C4-2B (cell line): ENCODE measurements at regions not wholly inside any gene's neighbourhood (a gene's known extent, or its start where the extent isn't known, plus 50 kb on each side); places are given as distances from the start of the nearest gene placed in this dataset.
"Not testable (repeated sequence)": the region's sequence is repeated elsewhere in the genome, so short reads cannot be mapped to it uniquely, and the experiment has no call there.

ENCODE experiments used
- H3K27ac ChIP-seq: fragments of 450-650 bp; 2 replicates; pipeline ENCODE4 v1.5.1; 2017
- ZFX ChIP-seq: fragments of 450-650 bp; IDR thresholded peaks from 2 replicates; pipeline ENCODE4 v1.6.1; 2017
- TF ChIP-seq, protein P1 (sequence below): fragments of 450-650 bp; conservative IDR thresholded peaks from 2 replicates; pipeline ENCODE4 v1.5.1; 2017; ENCODE audit warnings: mild to moderate bottlenecking

DNA sequence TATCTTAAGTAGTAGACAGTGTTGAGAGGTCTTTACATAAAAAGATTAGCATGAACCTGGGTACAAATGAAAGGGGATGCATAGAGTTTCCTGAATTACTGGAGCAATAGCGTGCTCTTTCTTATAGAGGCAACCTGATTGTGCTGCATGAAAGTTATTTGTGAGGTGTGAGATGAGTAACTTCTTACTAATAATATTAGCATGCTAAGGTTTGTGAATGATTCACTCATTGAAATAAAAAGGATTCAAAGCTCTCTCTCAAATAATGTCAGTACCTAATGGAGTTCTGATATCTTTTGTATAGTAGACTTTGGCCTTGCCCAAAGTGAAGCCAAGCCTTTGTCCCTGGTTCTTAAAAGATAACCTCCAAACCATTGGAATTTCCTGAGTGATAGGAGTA lies 131.0 kb upstream of the CXXC4 start:
- no peak for TF ChIP-seq ZFX
- TF ChIP-seq, protein P1, sequence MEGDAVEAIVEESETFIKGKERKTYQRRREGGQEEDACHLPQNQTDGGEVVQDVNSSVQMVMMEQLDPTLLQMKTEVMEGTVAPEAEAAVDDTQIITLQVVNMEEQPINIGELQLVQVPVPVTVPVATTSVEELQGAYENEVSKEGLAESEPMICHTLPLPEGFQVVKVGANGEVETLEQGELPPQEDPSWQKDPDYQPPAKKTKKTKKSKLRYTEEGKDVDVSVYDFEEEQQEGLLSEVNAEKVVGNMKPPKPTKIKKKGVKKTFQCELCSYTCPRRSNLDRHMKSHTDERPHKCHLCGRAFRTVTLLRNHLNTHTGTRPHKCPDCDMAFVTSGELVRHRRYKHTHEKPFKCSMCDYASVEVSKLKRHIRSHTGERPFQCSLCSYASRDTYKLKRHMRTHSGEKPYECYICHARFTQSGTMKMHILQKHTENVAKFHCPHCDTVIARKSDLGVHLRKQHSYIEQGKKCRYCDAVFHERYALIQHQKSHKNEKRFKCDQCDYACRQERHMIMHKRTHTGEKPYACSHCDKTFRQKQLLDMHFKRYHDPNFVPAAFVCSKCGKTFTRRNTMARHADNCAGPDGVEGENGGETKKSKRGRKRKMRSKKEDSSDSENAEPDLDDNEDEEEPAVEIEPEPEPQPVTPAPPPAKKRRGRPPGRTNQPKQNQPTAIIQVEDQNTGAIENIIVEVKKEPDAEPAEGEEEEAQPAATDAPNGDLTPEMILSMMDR: no peak
- no peak overlapping the region for H3K27ac ChIP-seq

DNA sequence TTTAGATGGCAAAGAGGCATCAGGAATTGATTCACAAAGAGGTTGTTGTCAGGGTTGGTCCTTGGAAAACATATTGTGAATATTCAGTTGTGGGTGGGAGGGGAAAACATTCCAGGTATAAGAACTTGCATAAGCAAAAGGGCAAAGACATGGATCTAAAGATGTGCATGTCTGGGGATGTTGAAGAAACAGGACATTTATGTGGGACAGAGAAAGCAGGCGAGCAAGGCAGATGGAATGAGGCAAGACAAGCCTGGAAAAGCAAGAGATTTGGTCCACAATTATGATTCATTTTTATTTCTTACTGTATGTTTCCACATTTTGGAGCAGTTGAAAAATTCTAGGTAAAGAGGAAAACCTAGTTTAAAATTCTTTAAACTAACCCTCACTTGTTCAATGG lies 134.9 kb upstream of the CXXC4 start:
- TF ChIP-seq, protein P1: no peak
- TF ChIP-seq ZFX: no peak
- H3K27ac ChIP-seq: no peak overlapping the region

DNA sequence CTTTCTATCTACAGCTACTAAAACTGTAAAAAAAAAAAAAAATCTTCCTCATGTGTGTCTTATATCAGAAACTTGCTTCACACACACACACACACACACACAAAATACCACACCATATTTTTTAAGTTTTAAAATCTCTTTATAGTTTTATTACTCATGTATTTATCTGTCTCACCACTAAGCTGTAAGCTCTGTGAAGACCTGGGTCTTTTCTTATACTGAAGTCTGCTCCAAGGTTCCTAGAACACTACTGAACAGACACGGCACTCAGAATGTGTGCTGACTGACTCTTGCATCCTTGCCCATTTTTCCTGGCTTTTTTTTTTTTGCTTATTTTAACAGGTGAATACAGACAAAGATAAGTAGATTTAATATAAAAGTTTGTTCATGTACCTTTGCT lies 135.6 kb upstream of the CXXC4 start:
- TF ChIP-seq, protein P1: no peak
- no peak for TF ChIP-seq ZFX
- no peak overlapping the region for H3K27ac ChIP-seq

DNA sequence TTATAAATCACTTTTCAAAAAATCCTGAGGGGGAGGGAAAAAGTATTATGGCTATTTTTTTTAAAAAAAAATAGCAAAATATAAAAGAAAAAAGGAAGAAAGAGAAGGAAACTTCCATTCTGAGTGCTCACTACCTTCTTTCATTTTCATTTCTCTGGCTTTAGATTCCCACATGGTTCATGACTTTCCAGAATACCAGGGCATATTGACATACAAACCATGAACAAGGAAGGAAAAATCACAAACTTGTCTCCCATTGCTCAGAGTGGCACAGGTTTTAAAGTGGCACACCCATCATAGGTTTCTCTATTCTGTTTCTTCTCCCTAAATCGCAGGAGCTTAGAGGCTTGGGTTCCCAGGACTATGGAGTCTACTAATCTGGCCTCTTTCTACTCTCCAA lies 136.3 kb upstream of the CXXC4 start:
- TF ChIP-seq, protein P1: no peak
- TF ChIP-seq ZFX: no peak
- no peak overlapping the region for H3K27ac ChIP-seq

DNA sequence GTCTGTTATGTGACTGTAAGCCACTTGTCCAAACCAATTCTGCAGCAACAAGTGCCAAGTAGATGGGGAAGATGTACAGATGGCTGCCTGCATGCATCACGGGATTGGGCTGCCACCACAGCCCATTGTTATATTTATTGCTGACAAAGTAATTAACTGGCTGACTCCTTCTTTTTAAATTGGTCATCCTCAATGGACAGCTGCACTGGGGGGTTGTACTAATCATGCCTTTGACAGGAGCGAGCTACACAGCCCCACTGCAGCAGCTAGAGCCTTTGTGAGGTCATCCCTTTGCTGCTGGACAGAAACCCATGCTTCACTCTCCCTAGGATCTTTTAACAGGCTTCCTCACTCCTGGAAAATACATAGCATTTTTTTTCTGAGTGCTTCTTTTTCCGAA lies 146.7 kb upstream of the CXXC4 start:
- no peak for TF ChIP-seq ZFX
- TF ChIP-seq, protein P1: no peak
- no peak overlapping the region for H3K27ac ChIP-seq

DNA sequence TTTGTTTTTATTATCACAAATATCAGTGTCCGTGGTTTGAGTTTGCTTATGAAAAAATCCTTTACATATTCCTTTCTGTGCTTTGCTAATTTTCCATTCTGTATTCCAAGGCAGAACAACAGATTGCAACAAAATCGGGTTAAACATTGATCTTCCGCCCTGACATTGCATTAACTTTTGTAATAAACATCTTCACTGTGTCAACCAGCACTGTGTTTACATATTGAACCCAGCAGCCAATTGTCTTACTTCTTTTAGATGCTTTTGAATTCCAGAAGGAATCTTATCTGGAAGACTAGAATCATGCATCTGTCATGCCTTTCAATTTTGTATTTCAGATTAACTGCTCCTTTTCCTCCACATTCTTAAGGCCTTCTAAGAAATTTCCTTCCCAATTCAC lies 147.8 kb upstream of the CXXC4 start:
- TF ChIP-seq, protein P1: no peak
- no peak for TF ChIP-seq ZFX
- no peak overlapping the region for H3K27ac ChIP-seq

DNA sequence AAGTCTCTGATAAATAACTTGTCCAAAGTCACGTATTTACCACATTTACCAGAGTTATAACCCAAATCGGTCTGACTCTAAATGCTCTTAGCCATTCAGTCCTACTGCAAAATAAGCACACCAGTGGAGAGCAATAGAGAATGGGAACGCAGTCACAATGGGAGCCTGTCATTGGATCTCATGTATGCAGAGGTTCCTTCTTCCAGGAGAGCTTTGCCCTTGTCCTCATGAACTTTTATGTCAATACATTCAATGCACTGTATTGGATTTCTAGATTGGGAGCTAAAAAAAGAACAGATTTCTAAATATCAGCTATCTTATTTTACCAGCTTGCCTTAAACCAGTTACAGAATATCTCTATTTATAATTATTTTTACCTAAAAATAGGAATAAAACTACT lies 149.1 kb upstream of the CXXC4 start:
- TF ChIP-seq ZFX: no peak
- TF ChIP-seq, protein P1: no peak
- H3K27ac ChIP-seq: no peak overlapping the region

DNA sequence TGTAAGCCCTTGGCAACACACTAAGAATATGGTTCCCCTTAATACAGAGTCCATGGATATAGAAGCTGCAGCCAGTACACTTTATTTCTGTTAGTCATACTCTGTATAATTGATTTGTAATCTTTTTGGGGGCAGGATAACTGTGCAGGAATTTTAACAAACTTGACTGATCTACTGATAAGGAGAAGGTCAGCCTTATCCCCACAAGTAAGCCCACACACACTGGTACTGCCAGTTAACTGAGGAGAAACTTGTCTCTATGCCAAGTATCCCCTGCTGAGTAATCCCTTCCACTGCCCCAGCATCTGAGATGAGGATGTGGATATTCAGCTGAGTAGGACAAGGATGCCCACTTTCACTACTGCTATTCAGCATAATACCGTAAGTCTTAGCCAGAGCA lies 154.9 kb upstream of the CXXC4 start:
- no peak for TF ChIP-seq ZFX
- TF ChIP-seq, protein P1: no peak
- H3K27ac ChIP-seq: no peak overlapping the region

DNA sequence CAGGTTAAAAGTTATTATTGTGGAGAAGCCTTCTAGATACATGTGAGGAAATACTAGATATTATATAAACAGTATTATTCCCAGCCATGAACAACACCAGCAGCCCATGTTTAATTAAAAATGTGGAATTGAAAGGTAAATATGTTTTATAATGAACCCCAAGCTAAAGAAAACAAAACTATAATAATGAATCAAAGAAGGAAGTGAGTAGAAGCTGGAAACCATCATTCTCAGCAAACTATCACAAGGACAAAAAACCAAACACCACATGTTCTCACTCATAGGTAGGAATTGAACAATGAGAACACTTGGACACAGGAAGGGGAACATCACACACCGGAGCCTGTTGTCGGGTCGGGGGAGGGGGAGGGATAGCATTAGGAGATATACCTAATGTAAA lies 167.6 kb upstream of the CXXC4 start:
- not testable (repeated sequence) for H3K27ac ChIP-seq
